Ovary (tissue), 3 donors: ENCODE measurements at regions not wholly inside any gene's neighbourhood (a gene's known extent, or its start where the extent isn't known, plus 50 kb on each side); places are given as distances from the start of the nearest gene placed in this dataset.

Experiments
- POLR2A ChIP-seq: fragments of 450-650 bp; IDR thresholded peaks from one replicate; pipeline ENCODE4 v1.6.1; 2017; ENCODE audit warnings: antibody characterized with exemption, mild to moderate bottlenecking, moderate library complexity
- TF ChIP-seq, protein P1 (sequence below), 3 donors: fragments of 450-650 bp in 2 of 3; fragments of 200-600 bp in 1 of 3; IDR thresholded peaks; one replicate each; pipeline versions ENCODE4 v1.5.1 to v1.8.0; 2016 to 2022; ENCODE audit warnings: antibody characterized with exemption in 3 of 3, mild to moderate bottlenecking in 1 of 3
- donor health status: DM: no; HTN: no; CAD: no.

DNA sequence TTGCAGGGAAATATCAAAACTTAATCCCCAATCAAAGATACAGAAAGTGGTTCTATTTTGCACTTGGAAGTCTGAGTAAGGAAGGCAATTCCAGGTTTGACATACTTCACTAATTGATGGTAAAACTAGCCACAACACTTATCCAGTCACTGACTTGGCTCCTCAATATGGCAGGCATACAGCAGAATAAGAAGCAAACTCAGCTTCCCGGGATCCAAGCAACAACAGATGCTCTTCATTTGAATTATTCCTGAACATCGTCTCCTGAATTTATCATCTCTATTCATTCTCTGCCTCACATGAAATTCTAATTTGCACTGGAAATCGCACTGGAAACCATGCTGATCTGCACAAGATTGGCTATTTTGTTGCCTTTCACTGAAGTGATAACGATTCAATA, 629.6 kb downstream of the PRELID2 start:
- TF ChIP-seq, protein P1, sequence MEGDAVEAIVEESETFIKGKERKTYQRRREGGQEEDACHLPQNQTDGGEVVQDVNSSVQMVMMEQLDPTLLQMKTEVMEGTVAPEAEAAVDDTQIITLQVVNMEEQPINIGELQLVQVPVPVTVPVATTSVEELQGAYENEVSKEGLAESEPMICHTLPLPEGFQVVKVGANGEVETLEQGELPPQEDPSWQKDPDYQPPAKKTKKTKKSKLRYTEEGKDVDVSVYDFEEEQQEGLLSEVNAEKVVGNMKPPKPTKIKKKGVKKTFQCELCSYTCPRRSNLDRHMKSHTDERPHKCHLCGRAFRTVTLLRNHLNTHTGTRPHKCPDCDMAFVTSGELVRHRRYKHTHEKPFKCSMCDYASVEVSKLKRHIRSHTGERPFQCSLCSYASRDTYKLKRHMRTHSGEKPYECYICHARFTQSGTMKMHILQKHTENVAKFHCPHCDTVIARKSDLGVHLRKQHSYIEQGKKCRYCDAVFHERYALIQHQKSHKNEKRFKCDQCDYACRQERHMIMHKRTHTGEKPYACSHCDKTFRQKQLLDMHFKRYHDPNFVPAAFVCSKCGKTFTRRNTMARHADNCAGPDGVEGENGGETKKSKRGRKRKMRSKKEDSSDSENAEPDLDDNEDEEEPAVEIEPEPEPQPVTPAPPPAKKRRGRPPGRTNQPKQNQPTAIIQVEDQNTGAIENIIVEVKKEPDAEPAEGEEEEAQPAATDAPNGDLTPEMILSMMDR (IDR thresholded peaks at IDR 0.05), result no peak
- no peak for TF ChIP-seq POLR2A
